Testis (tissue), 2 donors: ENCODE measurements at regions not wholly inside any gene's neighbourhood (a gene's known extent, or its start where the extent isn't known, plus 50 kb on each side); places are given as distances from the start of the nearest gene placed in this dataset.

Experiments
- DNase-seq: peaks from one replicate; pipeline ENCODE4 v3.0.0-alpha.2; 2019
- H3K27ac ChIP-seq, 2 donors: fragments of 200-600 bp; sonication (generic); one replicate each; pipeline ENCODE4 v1.5.1; 2019
- H3K27me3 ChIP-seq: fragments of 200-600 bp; sonication (generic); one replicate; pipeline ENCODE4 v1.5.1; 2019
- H3K36me3 ChIP-seq: fragments of 200-600 bp; sonication (generic); one replicate; pipeline ENCODE4 v1.5.1; 2017; ENCODE audit warnings: low read depth; ENCODE audit errors: missing control alignments
- H3K4me1 ChIP-seq: fragments of 200-600 bp; sonication (generic); one replicate; pipeline ENCODE4 v1.5.1; 2019
- H3K4me3 ChIP-seq, 2 donors: fragments of 200-600 bp; sonication (generic); one replicate each; pipeline ENCODE4 v1.5.1; 2017 to 2019
- H3K9me3 ChIP-seq: fragments of 200-600 bp; sonication (generic); one replicate; pipeline ENCODE4 v1.5.1; 2017
- POLR2A ChIP-seq: fragments of 450-650 bp; IDR thresholded peaks from one replicate; pipeline ENCODE4 v1.6.1; 2017; ENCODE audit warnings: antibody characterized with exemption, mild to moderate bottlenecking, moderate library complexity
- WGBS, 2 donors: methylation state at CpG; one replicate each; pipeline ENCODE4 v1.1.5; 2018; 5-methylcytosine and 5-hydroxymethylcytosine counted together
- intact Hi-C: fragments of 100-400 bp; cut with DNase I; formaldehyde crosslinking; loops from one replicate; pipeline ENCODE4 v1.15.1; 2023; ENCODE audit warnings: low total_unique reads
- TF ChIP-seq, protein P1 (sequence below), 3 experiments: fragments of 450-650 bp in 2 of 3; fragments of 200-600 bp in 1 of 3; sonication (generic) in 1 of 3; IDR thresholded peaks; one replicate each; pipeline ENCODE4 v1.5.1; 2016 to 2019; ENCODE audit warnings: antibody characterized with exemption in 3 of 3, mild to moderate bottlenecking in 2 of 3, moderate library complexity in 1 of 3

GRCh38 chrY:12517338-12517737 is 183.7 kb upstream of the USP9Y start:
- intact Hi-C loops: no loop called here
- WGBS, 2 donors: 41 to 55% methylated on average over 1 of the region's 1 CpG
- no peaks in the 10 kb centered on the region for H3K9me3 ChIP-seq
- H3K27me3 ChIP-seq: no peaks in the 10 kb centered on the region
- no peaks in the 10 kb centered on the region for H3K4me1 ChIP-seq
- TF ChIP-seq, protein P1, sequence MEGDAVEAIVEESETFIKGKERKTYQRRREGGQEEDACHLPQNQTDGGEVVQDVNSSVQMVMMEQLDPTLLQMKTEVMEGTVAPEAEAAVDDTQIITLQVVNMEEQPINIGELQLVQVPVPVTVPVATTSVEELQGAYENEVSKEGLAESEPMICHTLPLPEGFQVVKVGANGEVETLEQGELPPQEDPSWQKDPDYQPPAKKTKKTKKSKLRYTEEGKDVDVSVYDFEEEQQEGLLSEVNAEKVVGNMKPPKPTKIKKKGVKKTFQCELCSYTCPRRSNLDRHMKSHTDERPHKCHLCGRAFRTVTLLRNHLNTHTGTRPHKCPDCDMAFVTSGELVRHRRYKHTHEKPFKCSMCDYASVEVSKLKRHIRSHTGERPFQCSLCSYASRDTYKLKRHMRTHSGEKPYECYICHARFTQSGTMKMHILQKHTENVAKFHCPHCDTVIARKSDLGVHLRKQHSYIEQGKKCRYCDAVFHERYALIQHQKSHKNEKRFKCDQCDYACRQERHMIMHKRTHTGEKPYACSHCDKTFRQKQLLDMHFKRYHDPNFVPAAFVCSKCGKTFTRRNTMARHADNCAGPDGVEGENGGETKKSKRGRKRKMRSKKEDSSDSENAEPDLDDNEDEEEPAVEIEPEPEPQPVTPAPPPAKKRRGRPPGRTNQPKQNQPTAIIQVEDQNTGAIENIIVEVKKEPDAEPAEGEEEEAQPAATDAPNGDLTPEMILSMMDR (IDR thresholded peaks at IDR 0.05): no peak
- no peak for TF ChIP-seq POLR2A
- no peaks in the 10 kb centered on the region for H3K36me3 ChIP-seq
- H3K4me3 ChIP-seq: no peak overlapping the region
- no peak overlapping the region for H3K27ac ChIP-seq
- DNase-seq: no peak

DNA sequence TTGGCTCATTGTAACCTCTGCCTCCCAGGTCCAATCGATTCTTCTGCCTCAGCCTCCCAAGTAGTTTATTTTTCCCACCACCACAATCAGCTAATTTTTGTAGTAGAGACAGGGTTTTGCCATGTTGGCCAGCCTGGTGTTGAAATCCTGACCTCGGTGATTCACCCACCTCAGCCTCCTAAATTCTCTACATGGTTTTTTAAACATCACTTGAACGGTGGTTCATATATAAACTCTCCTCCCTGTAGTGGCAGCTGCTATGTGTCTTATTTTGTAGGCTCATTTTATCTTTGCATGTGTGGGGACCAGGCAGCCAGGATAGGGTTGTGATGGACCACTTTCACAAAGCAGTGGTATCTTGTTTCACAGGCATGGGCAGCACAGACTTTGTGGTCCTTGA is 175.8 kb upstream of the USP9Y start:
- H3K4me1 ChIP-seq: no peaks in the 10 kb centered on the region
- H3K4me3 ChIP-seq: no peak overlapping the region
- WGBS, 2 donors: 40 to 63% methylated on average over 1 to 3 of the region's 3 CpGs
- intact Hi-C loops: no loop called here
- no peaks in the 10 kb centered on the region for H3K27me3 ChIP-seq
- TF ChIP-seq, protein P1 (IDR thresholded peaks at IDR 0.05): no peak
- no peak for TF ChIP-seq POLR2A
- H3K27ac ChIP-seq: no peak overlapping the region
- H3K36me3 ChIP-seq: no peaks in the 10 kb centered on the region
- no peaks in the 10 kb centered on the region for H3K9me3 ChIP-seq
- no peak for DNase-seq

GRCh38 chrY:12526362-12527063 is 174.5 kb upstream of the USP9Y start:
- Histone ChIP-seq H3K4me3 (no peak overlapping the region), H3K4me1 (no peaks in the 10 kb centered on the region), H3K27ac (no peak overlapping the region), H3K9me3 (no peaks in the 10 kb centered on the region), H3K36me3 (no peaks in the 10 kb centered on the region), H3K27me3 (no peaks in the 10 kb centered on the region)
- TF ChIP-seq, protein P1 (IDR thresholded peaks at IDR 0.05): no peak
- no peak for TF ChIP-seq POLR2A
- intact Hi-C loops: no loop called here
- no peak for DNase-seq
- WGBS, 2 donors: 38 to 50% methylated on average over 1 to 3 of the region's 4 CpGs

DNA sequence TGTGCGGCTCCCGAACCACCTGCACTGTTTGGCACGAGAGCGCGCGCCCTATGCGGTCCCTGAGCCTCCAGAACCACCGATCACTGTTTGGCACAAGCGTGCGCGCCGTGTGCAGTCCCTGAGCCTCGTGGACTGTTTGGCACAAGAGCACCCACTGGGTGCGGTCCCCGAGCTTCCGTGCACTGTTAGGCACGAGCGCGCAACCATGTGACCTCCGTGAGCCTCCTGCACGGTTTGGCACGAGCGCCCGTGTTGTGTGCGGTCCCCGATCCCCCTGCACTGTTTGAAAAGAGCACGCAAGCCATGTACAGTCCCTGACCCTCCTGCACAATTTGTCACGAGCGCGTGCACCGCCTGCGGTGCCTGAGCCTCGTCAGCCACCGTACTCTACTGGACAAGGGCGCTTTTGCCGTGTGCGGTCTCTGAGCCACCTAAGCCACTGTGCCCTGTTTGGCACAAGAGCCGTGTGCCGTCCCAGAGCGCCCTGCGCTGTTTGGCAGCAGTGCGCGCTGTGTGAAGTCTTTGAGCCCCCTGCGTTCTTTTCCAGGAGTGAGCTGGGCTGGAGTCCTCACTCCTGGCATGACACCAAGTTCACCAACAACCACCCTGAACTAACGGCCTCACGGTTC is 163.7 kb upstream of the USP9Y start:
- Histone ChIP-seq H3K9me3 (no peaks in the 10 kb centered on the region), H3K36me3 (no peaks in the 10 kb centered on the region), H3K27me3 (no peaks in the 10 kb centered on the region), H3K27ac (no peak overlapping the region), H3K4me3 (peak overlapping the region; percentile 21 to 52), H3K4me1 (no peaks in the 10 kb centered on the region)
- peak; percentile 25 for DNase-seq
- TF ChIP-seq, protein P1 (IDR thresholded peaks at IDR 0.05): no peak
- TF ChIP-seq POLR2A: no peak
- 0 to 3% methylated on average over 1 to 7 of the region's 46 CpGs for WGBS, 2 donors
- intact Hi-C loops: no loop called here
